ENCODE measurements at regions not wholly inside any gene's neighbourhood (a gene's known extent, or its start where the extent isn't known, plus 50 kb on each side); places are given as distances from the start of the nearest gene placed in this dataset.
"Not testable (repeated sequence)": the region's sequence is repeated elsewhere in the genome, so short reads cannot be mapped to it uniquely, and the experiment has no call there.

- TF ChIP-seq CTCF (conservative IDR thresholded peaks at IDR 0.05; ENCODE audit: low read depth, low read length): no peak
- H3K4me3 ChIP-seq (ENCODE audit: low read depth, low read length): no peak overlapping the region
- DNase-seq (ENCODE audit: low read depth): no peak
These were observed 213.7 kb downstream of the TEX13C start for GRCh38 chrX:125533352-125533751.

- no peak for TF ChIP-seq CTCF (conservative IDR thresholded peaks at IDR 0.05; ENCODE audit: low read depth, low read length)
- H3K4me3 ChIP-seq (ENCODE audit: low read depth, low read length): no peak overlapping the region
- DNase-seq (ENCODE audit: low read depth): no peak
These were observed 224.5 kb downstream of the TEX13C start for GRCh38 chrX:125544031-125544660.

- H3K4me3 ChIP-seq (ENCODE audit: low read depth, low read length): no peak overlapping the region
- TF ChIP-seq CTCF (conservative IDR thresholded peaks at IDR 0.05; ENCODE audit: low read depth, low read length): no peak
- no peak for DNase-seq (ENCODE audit: low read depth)
These were observed 225.2 kb downstream of the TEX13C start for GRCh38 chrX:125544856-125545255.

GRCh38 chrX:125577479-125577878 lies 257.8 kb downstream of the TEX13C start:
- no peak for TF ChIP-seq CTCF (conservative IDR thresholded peaks at IDR 0.05; ENCODE audit: low read depth, low read length)
- no peak for DNase-seq (ENCODE audit: low read depth)
- H3K4me3 ChIP-seq (ENCODE audit: low read depth, low read length): no peak overlapping the region

- no peak for TF ChIP-seq CTCF (conservative IDR thresholded peaks at IDR 0.05; ENCODE audit: low read depth, low read length)
- no peak for DNase-seq (ENCODE audit: low read depth)
- H3K4me3 ChIP-seq (ENCODE audit: low read depth, low read length): no peak overlapping the region
These were observed 284.8 kb downstream of the TEX13C start for GRCh38 chrX:125604448-125604847.

GRCh38 chrX:125605145-125605544 lies 285.5 kb downstream of the TEX13C start:
- DNase-seq (ENCODE audit: low read depth): no peak
- no peak overlapping the region for H3K4me3 ChIP-seq (ENCODE audit: low read depth, low read length)
- TF ChIP-seq CTCF (conservative IDR thresholded peaks at IDR 0.05; ENCODE audit: low read depth, low read length): no peak

- DNase-seq (ENCODE audit: low read depth); H3K4me3 ChIP-seq (ENCODE audit: low read depth, low read length): not testable (repeated sequence)
These were observed 295.1 kb downstream of the TEX13C start for GRCh38 chrX:125614591-125615343.
